K562 (cell line): ENCODE measurements at regions not wholly inside any gene's neighbourhood (a gene's known extent, or its start where the extent isn't known, plus 50 kb on each side); places are given as distances from the start of the nearest gene placed in this dataset.

ENCODE experiments used
- BRCA1 ChIP-seq, 2 experiments: fragments of 450-650 bp in 1 of 2; sonication (generic) in 1 of 2; formaldehyde crosslinking in 1 of 2; IDR thresholded peaks; 2 replicates each; pipeline versions ENCODE4 v1.5.0 to v1.6.1; 2017 to 2020; ENCODE audit warnings: mild to moderate bottlenecking in 1 of 2, missing genetic modification reagents in 1 of 2
- CTCF ChIP-seq, 3 experiments: IDR thresholded peaks in 2 of 3; conservative IDR thresholded peaks in 1 of 3; 2 replicates each; pipeline ENCODE4 v1.5.1; 2011 to 2012; ENCODE audit warnings: low read length in 3 of 3, mild to moderate bottlenecking in 3 of 3, control low read depth in 2 of 3, improper control_type of control experiment in 1 of 3, inconsistent platforms in 1 of 3, low read depth in 1 of 3, mixed read lengths in 1 of 3, moderate library complexity in 1 of 3; ENCODE audit not compliant: insufficient read depth in 2 of 3
- HOXB6 ChIP-seq: fragments of 250-450 bp; sonication (Bioruptor Pico); IDR thresholded peaks from 2 replicates; pipeline ENCODE4 v1.5.1; 2022; ENCODE audit warnings: mild to moderate bottlenecking, borderline replicate concordance
- POLR2A ChIP-seq: fragments of 450-650 bp; conservative IDR thresholded peaks from 2 replicates; pipeline ENCODE4 v1.6.1; 2016
- PTBP1 ChIP-seq: fragments of 200-400 bp; formaldehyde crosslinking; IDR thresholded peaks from 2 replicates; pipeline ENCODE4 v1.6.1; 2017; ENCODE audit warnings: low read depth, low read length
- ZNF24 ChIP-seq: fragments of 450-650 bp; IDR thresholded peaks from 2 replicates; pipeline ENCODE4 v1.6.1; 2016
- ZNF274 ChIP-seq: IDR thresholded peaks from 2 replicates; pipeline ENCODE4 v1.6.1; 2011; ENCODE audit warnings: low read depth, mild to moderate bottlenecking, low read length, moderate library complexity, borderline replicate concordance

DNA sequence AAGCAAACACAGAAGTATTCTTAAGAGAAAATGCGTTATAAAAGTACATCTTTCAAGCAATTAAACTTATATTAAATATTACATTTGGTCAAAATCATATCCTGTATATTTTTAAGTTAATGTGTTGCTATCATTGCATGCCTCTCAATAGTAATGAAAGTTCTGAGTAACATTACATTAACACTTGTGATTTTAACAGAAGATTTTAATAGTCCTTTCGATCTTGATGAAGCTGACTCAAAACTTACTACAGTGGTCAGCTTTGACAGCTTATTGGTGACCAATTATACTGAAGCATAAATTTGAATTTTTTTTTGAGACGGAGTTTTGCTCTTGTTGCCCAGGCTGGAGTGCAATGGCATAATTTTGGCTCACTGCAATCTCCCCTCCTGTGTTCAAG lies 303.3 kb downstream of the GALR1 start:
- TF ChIP-seq HOXB6 (CRISPR knock-in tag) = no peak
- TF ChIP-seq ZNF274 = no peak
- no peak for TF ChIP-seq CTCF (IDR thresholded peaks at IDR 0.05 in 2 of 3, conservative IDR thresholded peaks at IDR 0.05 in 1 of 3; ENCODE audit: insufficient read depth in 2 of 3, low read depth in 1 of 3, low read length in 3 of 3)
- TF ChIP-seq POLR2A = no peak
- no peak for TF ChIP-seq BRCA1 (IDR thresholded peaks at IDR 0.05)
- TF ChIP-seq BRCA1 (CRISPR knock-in tag; IDR thresholded peaks at IDR 0.05) = no peak
- no peak for TF ChIP-seq PTBP1
- TF ChIP-seq ZNF24 = no peak
